Keratinocyte (primary cell): ENCODE measurements at regions not wholly inside any gene's neighbourhood (a gene's known extent, or its start where the extent isn't known, plus 50 kb on each side); places are given as distances from the start of the nearest gene placed in this dataset.

Source experiments
- DNase-seq: peaks from one replicate; pipeline ENCODE4 v3.0.0-alpha.2; 2011; ENCODE audit warnings: low read depth, missing footprints, low spot score
- FAIRE-seq: peaks from 2 replicates; lab custom pipeline; 2011; peaks lifted over from hg19 to GRCh38; lab: Jason Lieb, UNC
- H2AFZ ChIP-seq: 2 replicates; pipeline ENCODE4 v1.6.0; 2012; ENCODE audit warnings: low read length, control low read depth, inconsistent platforms; ENCODE audit not compliant: control insufficient read depth
- H3K27ac ChIP-seq: 2 replicates; pipeline ENCODE4 v1.5.1; 2011; ENCODE audit warnings: low read length; ENCODE audit not compliant: control insufficient read depth, insufficient read depth
- H3K27me3 ChIP-seq: 3 replicates; pipeline ENCODE4 v1.6.0; 2011; ENCODE audit warnings: low read length; ENCODE audit not compliant: control insufficient read depth, insufficient read depth; ENCODE audit errors: extremely low read depth
- H3K36me3 ChIP-seq, 2 experiments: 2 replicates in 1 of 2; 3 replicates in 1 of 2; pipeline ENCODE4 v1.5.1; 2011; ENCODE audit warnings: low read length in 2 of 2, mild to moderate bottlenecking in 1 of 2; ENCODE audit not compliant: control insufficient read depth in 2 of 2, insufficient read depth in 2 of 2; ENCODE audit errors: extremely low read depth in 1 of 2
- H3K4me1 ChIP-seq: 3 replicates; pipeline ENCODE4 v1.5.1; 2011; ENCODE audit warnings: low read length; ENCODE audit not compliant: control insufficient read depth, insufficient read depth; ENCODE audit errors: extremely low read depth
- H3K4me2 ChIP-seq: 3 replicates; pipeline ENCODE4 v1.6.0; 2011; ENCODE audit warnings: low read depth, low read length; ENCODE audit not compliant: control insufficient read depth, insufficient read depth; ENCODE audit errors: extremely low read depth
- H3K4me3 ChIP-seq, 3 experiments: fragments of 200-600 bp in 1 of 3; sonication (generic) in 1 of 3; 2 replicates in 2 of 3; 3 replicates in 1 of 3; pipeline ENCODE4 v1.5.1; 2011 to 2016; ENCODE audit warnings: low read length in 3 of 3, mild to moderate bottlenecking in 3 of 3, control low read depth in 2 of 3, inconsistent platforms in 1 of 3, low read depth in 1 of 3, mixed read lengths in 1 of 3, mixed run types in 1 of 3, moderate library complexity in 1 of 3; ENCODE audit not compliant: control insufficient read depth in 2 of 3, insufficient read depth in 2 of 3; ENCODE audit errors: extremely low read depth in 1 of 3
- H3K79me2 ChIP-seq: 2 replicates; pipeline ENCODE4 v1.6.0; 2012; ENCODE audit warnings: low read length; ENCODE audit not compliant: control insufficient read depth, insufficient read depth
- H3K9ac ChIP-seq: 3 replicates; pipeline ENCODE4 v1.6.0; 2011; ENCODE audit warnings: low read length; ENCODE audit not compliant: control insufficient read depth, insufficient read depth; ENCODE audit errors: extremely low read depth
- H3K9me1 ChIP-seq: 3 replicates; pipeline ENCODE4 v1.6.0; 2011; ENCODE audit warnings: low read length; ENCODE audit not compliant: control insufficient read depth, insufficient read depth; ENCODE audit errors: extremely low read depth
- H3K9me3 ChIP-seq: 2 replicates; pipeline ENCODE4 v1.5.1; 2012; ENCODE audit warnings: low read depth, low read length; ENCODE audit not compliant: control insufficient read depth
- H4K20me1 ChIP-seq: 3 replicates; pipeline ENCODE4 v1.6.0; 2011; ENCODE audit warnings: low read length; ENCODE audit not compliant: control insufficient read depth, insufficient read depth; ENCODE audit errors: extremely low read depth
- EZH2 ChIP-seq: IDR thresholded peaks from one replicate; pipeline ENCODE4 v1.6.1; 2012; ENCODE audit warnings: inconsistent platforms, mild to moderate bottlenecking, low read length, moderate library complexity
- dilution Hi-C: fragments of 300-500 bp; cut with MboI; formaldehyde crosslinking; loops from one replicate; pipeline ENCODE4 v1.7.0; 2020; ENCODE audit warnings: low sequenced_read_pairs; ENCODE audit not compliant: extremely low pct_ligation_motif_present
- TF ChIP-seq, protein P1 (sequence below), 3 experiments: IDR thresholded peaks in 1 of 3; conservative IDR thresholded peaks in 1 of 3; optimal IDR thresholded peaks in 1 of 3; 2 replicates in 2 of 3; 3 replicates in 1 of 3; pipeline versions ENCODE3 to v1.5.1; 2011; ENCODE audit warnings: low read length in 3 of 3, mild to moderate bottlenecking in 3 of 3, moderate library complexity in 2 of 3, control low read depth in 1 of 3, inconsistent platforms in 1 of 3; ENCODE audit not compliant: insufficient read depth in 2 of 3; ENCODE audit errors: extremely low read depth in 1 of 3

DNA sequence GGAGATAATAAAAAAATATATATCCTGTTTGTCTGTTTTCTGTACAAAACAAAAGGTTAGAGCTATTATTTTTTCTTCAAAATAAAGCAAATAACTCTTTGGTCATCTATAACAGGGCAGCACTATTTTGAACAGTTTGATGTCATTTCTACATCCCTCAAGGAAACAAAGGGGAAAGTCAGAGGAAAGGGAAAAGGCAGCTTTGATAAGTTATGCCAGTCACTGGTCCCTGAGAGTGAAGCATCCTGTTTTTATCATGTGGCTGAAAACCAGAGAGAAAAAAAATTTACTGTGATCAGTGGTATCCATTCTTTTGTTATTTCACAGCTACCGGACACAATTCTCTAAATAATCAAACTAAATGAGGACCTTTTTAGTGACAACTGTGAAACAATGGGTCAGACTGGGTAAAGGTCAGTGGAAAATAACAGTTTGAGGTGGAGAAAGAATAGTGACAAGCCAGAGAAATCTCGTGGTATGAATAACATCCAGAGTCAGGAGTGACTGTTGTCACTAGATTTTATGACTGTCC is 356.0 kb downstream of the HDGFL1 start:
- Histone ChIP-seq H3K79me2 (no peaks in the 10 kb centered on the region), H3K27me3 (no peaks in the 10 kb centered on the region), H3K4me2 (no peak overlapping the region), H3K4me1 (no peaks in the 10 kb centered on the region), H3K36me3 (no peaks in the 10 kb centered on the region), H3K9ac (no peak overlapping the region), H2AFZ (no peak overlapping the region), H3K9me1 (no peaks in the 10 kb centered on the region), H3K4me3 (no peak overlapping the region), H4K20me1 (no peaks in the 10 kb centered on the region), H3K27ac (no peak overlapping the region), H3K9me3 (no peaks in the 10 kb centered on the region)
- dilution Hi-C loops = no loop called here
- FAIRE-seq (no peak), DNase-seq (no peak)
- TF ChIP-seq, protein P1, sequence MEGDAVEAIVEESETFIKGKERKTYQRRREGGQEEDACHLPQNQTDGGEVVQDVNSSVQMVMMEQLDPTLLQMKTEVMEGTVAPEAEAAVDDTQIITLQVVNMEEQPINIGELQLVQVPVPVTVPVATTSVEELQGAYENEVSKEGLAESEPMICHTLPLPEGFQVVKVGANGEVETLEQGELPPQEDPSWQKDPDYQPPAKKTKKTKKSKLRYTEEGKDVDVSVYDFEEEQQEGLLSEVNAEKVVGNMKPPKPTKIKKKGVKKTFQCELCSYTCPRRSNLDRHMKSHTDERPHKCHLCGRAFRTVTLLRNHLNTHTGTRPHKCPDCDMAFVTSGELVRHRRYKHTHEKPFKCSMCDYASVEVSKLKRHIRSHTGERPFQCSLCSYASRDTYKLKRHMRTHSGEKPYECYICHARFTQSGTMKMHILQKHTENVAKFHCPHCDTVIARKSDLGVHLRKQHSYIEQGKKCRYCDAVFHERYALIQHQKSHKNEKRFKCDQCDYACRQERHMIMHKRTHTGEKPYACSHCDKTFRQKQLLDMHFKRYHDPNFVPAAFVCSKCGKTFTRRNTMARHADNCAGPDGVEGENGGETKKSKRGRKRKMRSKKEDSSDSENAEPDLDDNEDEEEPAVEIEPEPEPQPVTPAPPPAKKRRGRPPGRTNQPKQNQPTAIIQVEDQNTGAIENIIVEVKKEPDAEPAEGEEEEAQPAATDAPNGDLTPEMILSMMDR (optimal IDR thresholded peaks at IDR 0.05 in 1 of 3, IDR thresholded peaks at IDR 0.05 in 1 of 3, conservative IDR thresholded peaks at IDR 0.05 in 1 of 3; ENCODE audit: extremely low read depth in 1 of 3, insufficient read depth in 2 of 3, low read length in 3 of 3) = no peak
- no peak for TF ChIP-seq EZH2

DNA sequence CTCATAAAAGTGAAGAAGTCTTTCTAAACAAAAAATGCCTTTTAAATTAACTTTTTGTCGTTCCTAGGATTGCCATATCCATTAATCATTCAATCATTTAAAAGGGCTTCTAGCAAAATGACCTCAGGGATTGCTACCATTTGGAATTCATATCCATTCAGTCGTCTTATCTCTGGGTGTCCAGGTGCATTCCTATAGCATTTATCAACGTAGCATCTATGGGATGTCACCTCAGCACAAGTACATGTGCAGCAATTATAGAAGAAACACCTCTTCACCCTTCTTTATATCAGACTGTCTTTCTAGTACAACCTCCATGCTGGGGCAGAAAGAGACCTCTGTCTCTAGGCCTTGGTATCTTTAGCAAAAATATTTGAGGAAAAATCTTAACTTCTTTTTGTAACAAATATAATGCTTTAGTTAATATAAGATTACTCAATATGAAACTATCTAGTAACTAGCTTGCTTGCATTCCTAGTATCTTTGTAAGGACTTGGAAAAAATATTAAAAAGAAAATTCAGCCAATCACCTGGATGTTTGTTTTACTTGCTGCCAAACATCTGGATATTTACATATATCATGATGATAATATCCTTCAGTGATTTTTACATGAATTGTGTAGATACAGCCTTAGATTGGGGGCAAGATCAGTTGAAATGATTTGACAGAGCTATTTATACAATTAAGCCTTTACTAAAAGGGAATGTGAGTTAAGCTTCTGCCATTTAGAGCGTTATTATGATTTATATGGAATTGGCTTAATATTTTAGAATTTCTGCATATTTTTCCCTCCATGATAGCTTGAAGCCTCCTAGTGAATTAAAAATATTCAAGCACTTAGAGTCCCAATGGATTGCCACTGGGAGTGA is 356.8 kb downstream of the HDGFL1 start:
- FAIRE-seq (no peak), DNase-seq (no peak)
- dilution Hi-C loops = no loop called here

More for the DNA sequence above, 356.8 kb downstream of the HDGFL1 start:
- Histone ChIP-seq H3K4me1 (no peaks in the 10 kb centered on the region), H3K9me1 (no peaks in the 10 kb centered on the region), H3K9me3 (no peaks in the 10 kb centered on the region), H2AFZ (no peak overlapping the region), H3K4me2 (no peak overlapping the region), H3K27ac (no peak overlapping the region), H3K9ac (no peak overlapping the region), H3K36me3 (no peaks in the 10 kb centered on the region), H3K4me3 (no peak overlapping the region), H3K27me3 (no peaks in the 10 kb centered on the region), H4K20me1 (no peaks in the 10 kb centered on the region), H3K79me2 (no peaks in the 10 kb centered on the region)
- TF ChIP-seq EZH2 = no peak
- TF ChIP-seq, protein P1 (optimal IDR thresholded peaks at IDR 0.05 in 1 of 3, IDR thresholded peaks at IDR 0.05 in 1 of 3, conservative IDR thresholded peaks at IDR 0.05 in 1 of 3; ENCODE audit: extremely low read depth in 1 of 3, insufficient read depth in 2 of 3, low read length in 3 of 3) = no peak
